Effector memory CD8-positive, alpha-beta T cell (primary cell): ENCODE measurements at regions not wholly inside any gene's neighbourhood (a gene's known extent, or its start where the extent isn't known, plus 50 kb on each side); places are given as distances from the start of the nearest gene placed in this dataset.
"Not testable (repeated sequence)": the region's sequence is repeated elsewhere in the genome, so short reads cannot be mapped to it uniquely, and the experiment has no call there.

Experiments
- ATAC-seq: fragments of 150-1000 bp; cut with Tn5 transposase; replicated peaks from 2 replicates; pipeline ENCODE4 v1.10.0; 2021; ENCODE audit warnings: mild to moderate bottlenecking, moderate library complexity
- DNase-seq, 3 experiments: peaks; one replicate each; pipeline ENCODE4 v3.0.0; 2021
- H3K27ac Mint-ChIP-seq, 2 donors: one replicate each; pipeline ENCODE4 v1.8.0; 2022; ENCODE audit warnings: mild to moderate bottlenecking in 2 of 2, mixed read lengths in 2 of 2, moderate library complexity in 2 of 2
- H3K27me3 Mint-ChIP-seq, 2 donors: one replicate each; pipeline ENCODE4 v1.8.0; 2022; ENCODE audit warnings: mixed read lengths in 2 of 2
- H3K36me3 Mint-ChIP-seq: one replicate; pipeline ENCODE4 v1.8.0; 2022; ENCODE audit warnings: mild to moderate bottlenecking, moderate library complexity, mixed read lengths; ENCODE audit not compliant: insufficient read depth
- H3K4me1 Mint-ChIP-seq, 2 donors: one replicate each; pipeline ENCODE4 v1.8.0; 2022; ENCODE audit warnings: low read depth in 2 of 2, mixed read lengths in 2 of 2
- H3K4me3 Mint-ChIP-seq, 2 donors: one replicate each; pipeline ENCODE4 v1.8.0; 2022; ENCODE audit warnings: mild to moderate bottlenecking in 2 of 2, mixed read lengths in 2 of 2, moderate library complexity in 2 of 2
- H3K9me3 Mint-ChIP-seq, 2 donors: one replicate each; pipeline ENCODE4 v1.8.0; 2022; ENCODE audit warnings: mixed read lengths in 2 of 2

- not testable (repeated sequence) for H3K9me3 Mint-ChIP-seq, ATAC-seq, H3K27ac Mint-ChIP-seq, H3K27me3 Mint-ChIP-seq, H3K4me3 Mint-ChIP-seq, DNase-seq, H3K4me1 Mint-ChIP-seq, H3K36me3 Mint-ChIP-seq
Measured at GRCh38 chr21:10416691-10417447, 104.5 kb upstream of the TPTE start.

DNA sequence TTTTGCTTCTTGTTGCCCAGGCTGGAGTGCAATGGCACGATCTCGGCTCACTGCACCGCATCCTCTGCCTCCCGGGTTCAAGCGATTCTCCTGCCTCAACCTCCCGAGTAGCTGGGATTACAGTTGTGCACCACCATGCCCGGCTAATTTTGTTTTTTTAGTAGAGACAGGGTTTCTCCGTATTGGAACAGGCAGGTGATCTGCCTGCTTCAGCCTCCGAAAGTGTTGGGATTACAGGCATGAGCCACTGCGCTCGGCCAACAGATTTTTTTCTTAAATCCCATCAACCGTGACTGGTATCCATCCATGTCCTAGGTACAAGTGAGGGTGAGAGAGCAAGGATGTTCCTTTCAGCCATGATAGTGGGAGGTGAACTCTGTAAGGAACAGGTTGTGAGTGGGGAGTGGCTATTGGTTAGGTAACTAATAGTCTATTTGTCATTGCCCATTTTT is 103.8 kb upstream of the TPTE start:
- H3K9me3 Mint-ChIP-seq, DNase-seq, H3K27ac Mint-ChIP-seq, ATAC-seq, H3K27me3 Mint-ChIP-seq, H3K36me3 Mint-ChIP-seq, H3K4me1 Mint-ChIP-seq, H3K4me3 Mint-ChIP-seq: not testable (repeated sequence)

GRCh38 chr21:10418250-10419048 is 102.9 kb upstream of the TPTE start:
- not testable (repeated sequence) for H3K4me3 Mint-ChIP-seq, H3K4me1 Mint-ChIP-seq, H3K36me3 Mint-ChIP-seq, DNase-seq, H3K27me3 Mint-ChIP-seq, H3K27ac Mint-ChIP-seq, H3K9me3 Mint-ChIP-seq, ATAC-seq

DNA sequence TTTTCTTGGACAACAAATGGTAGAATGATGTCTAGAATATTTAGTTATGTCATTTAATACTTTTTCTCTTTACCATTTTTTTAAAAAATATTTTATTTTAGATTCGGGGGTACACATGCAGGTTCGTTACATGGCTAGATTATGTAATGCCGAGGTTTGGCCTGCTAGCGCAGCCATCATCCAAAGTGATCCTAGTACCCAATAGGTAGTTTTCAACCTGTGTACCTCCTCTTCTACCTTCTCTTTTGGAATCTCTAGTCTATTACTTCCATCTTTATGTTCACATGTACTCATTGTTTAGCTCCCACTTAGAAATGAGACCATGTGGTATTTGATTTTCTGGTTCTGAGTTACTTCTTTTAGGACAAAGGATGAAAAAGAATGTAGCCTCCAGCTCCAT is 100.2 kb upstream of the TPTE start:
- not testable (repeated sequence) for H3K4me1 Mint-ChIP-seq, H3K4me3 Mint-ChIP-seq, H3K36me3 Mint-ChIP-seq, ATAC-seq, H3K27ac Mint-ChIP-seq, H3K27me3 Mint-ChIP-seq, DNase-seq, H3K9me3 Mint-ChIP-seq

- not testable (repeated sequence) for H3K36me3 Mint-ChIP-seq, H3K4me1 Mint-ChIP-seq, H3K27me3 Mint-ChIP-seq, H3K27ac Mint-ChIP-seq, DNase-seq, H3K9me3 Mint-ChIP-seq, H3K4me3 Mint-ChIP-seq, ATAC-seq
Measured at GRCh38 chr21:10421601-10422000, 99.8 kb upstream of the TPTE start.

DNA sequence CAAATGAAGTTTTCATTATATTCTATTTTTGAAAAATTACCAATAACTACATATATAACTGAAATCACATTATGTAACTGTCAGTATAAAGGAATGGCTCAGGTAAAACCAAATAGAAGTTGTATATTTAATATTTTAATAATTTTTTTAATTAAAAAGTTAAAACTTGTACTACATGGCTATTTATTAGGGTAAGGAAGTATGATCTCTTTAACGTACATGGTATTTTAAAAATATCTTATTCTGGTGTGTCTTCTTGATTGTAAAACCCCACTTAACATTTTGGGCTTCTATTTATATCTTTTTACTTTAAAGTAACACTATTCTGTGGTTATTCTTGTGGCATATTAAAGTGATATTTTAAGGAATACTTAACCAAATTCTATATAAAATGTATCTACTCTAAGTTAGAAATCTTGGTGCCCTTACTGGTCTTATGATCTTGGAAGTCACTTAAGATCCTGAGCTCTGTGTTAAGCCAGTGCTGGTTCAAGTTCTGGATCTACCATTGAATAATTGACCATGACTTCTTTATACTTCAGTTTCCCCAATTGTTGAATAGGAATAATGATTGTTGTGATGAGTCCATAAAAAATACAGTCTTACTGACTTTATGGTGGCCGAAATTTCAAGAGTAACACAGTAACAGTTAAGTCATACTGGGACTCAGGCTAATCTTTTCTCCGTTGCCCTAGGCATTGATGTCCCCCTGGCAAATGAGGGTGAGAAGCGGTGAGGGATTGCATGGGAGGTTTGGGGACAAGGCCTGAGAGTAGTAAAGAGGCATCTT is 97.1 kb upstream of the TPTE start:
- not testable (repeated sequence) for ATAC-seq, H3K36me3 Mint-ChIP-seq, H3K9me3 Mint-ChIP-seq, H3K4me1 Mint-ChIP-seq, DNase-seq, H3K27me3 Mint-ChIP-seq, H3K27ac Mint-ChIP-seq, H3K4me3 Mint-ChIP-seq

DNA sequence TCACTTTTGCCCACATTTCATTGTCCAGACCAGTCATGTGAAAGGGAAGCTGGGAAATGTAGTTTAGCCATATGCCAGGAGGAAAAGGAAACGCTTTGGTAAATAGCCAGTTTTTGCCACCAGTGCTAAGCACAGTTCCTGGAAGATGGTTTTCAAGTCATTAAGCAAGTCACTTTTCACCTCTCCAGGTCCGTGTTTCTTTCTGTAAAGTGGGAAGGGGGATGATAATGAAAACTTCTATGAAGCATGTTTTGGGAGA is 96.6 kb upstream of the TPTE start:
- H3K4me1 Mint-ChIP-seq, H3K36me3 Mint-ChIP-seq, ATAC-seq, H3K9me3 Mint-ChIP-seq, H3K27ac Mint-ChIP-seq, H3K4me3 Mint-ChIP-seq, H3K27me3 Mint-ChIP-seq, DNase-seq: not testable (repeated sequence)

DNA sequence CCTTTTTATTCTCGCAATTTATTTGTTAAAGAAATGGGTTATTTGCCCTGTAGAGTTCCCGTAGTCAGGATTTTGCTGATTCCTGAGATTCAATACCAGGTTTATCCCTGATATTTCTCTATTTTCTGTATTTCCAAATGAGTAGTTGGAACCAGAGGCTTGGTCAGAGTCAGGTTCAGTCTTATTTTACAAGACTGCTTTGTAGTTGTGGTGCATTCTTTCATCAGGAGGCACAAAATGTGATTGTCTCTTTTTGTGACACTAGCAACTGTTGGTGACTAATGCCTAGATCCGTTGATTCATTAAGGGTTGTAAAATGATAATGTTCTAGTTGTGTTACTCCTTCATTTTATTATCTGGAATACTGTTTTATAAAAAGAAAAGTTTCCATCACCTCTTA is 95.5 kb upstream of the TPTE start:
- H3K9me3 Mint-ChIP-seq, result no peaks in the 10 kb centered on the region
- H3K4me3 Mint-ChIP-seq, result no peak overlapping the region
- no peaks in the 10 kb centered on the region for H3K27me3 Mint-ChIP-seq
- H3K4me1 Mint-ChIP-seq, result no peaks in the 10 kb centered on the region
- no peaks in the 10 kb centered on the region for H3K36me3 Mint-ChIP-seq
- no peak for DNase-seq
- H3K27ac Mint-ChIP-seq, result no peak overlapping the region
- no peak for ATAC-seq

DNA sequence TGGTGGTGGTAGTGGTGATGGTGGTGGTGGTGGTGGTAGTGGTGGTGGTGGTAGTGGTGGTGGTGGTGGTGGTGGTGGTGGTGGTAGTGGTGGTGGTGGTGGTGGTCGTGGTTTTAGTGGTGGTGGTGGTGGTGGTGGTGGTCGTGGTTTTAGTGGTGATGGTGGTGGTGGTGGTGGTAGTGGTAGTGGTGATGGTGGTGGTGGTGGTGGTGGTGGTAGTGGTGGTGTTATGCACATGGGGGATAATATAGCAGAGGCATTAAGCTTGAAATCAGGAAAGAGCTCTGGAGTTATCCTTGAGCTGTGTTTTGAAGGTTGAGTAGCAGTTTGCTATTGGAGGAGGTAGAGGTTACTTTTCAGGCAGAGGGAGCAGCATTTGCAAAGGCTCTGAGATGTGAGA is 94.6 kb upstream of the TPTE start:
- H3K27me3 Mint-ChIP-seq, H3K4me3 Mint-ChIP-seq, DNase-seq, ATAC-seq, H3K4me1 Mint-ChIP-seq, H3K9me3 Mint-ChIP-seq, H3K36me3 Mint-ChIP-seq, H3K27ac Mint-ChIP-seq: not testable (repeated sequence)

DNA sequence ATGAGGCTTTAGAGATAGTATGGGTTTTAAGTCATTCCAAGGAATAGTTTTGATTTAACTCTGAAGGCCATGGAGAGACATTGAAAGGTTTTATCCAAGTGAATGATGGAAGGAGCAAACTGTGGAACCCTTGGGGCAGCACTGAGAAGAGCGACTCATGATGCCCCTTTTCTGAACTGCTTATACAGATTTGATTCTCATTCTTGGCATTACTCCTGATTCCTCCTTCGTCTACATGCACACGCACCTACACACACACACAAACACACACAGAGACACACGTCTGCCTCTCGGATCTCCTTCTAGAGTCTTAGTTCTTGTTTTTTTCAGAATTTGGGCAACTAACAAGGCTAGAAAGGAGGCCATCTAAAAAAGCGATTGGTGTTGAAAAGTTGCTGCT is 94.1 kb upstream of the TPTE start:
- not testable (repeated sequence) for H3K4me1 Mint-ChIP-seq, ATAC-seq, H3K36me3 Mint-ChIP-seq, DNase-seq, H3K27ac Mint-ChIP-seq, H3K9me3 Mint-ChIP-seq, H3K4me3 Mint-ChIP-seq, H3K27me3 Mint-ChIP-seq

- not testable (repeated sequence) for H3K27ac Mint-ChIP-seq, DNase-seq, ATAC-seq, H3K4me3 Mint-ChIP-seq, H3K36me3 Mint-ChIP-seq, H3K9me3 Mint-ChIP-seq, H3K27me3 Mint-ChIP-seq, H3K4me1 Mint-ChIP-seq
Measured at GRCh38 chr21:10428981-10429534, 92.3 kb upstream of the TPTE start.

- Mint-ChIP-seq H3K36me3 (no peaks in the 10 kb centered on the region), H3K27ac (no peak overlapping the region), H3K4me1 (no peaks in the 10 kb centered on the region), H3K27me3 (no peaks in the 10 kb centered on the region), H3K9me3 (peaks cover 0 to 3% of the 10 kb centered on the region in 2 donors), H3K4me3 (no peak overlapping the region)
- ATAC-seq (no peak), DNase-seq (no peak)
Measured at GRCh38 chr21:10430005-10430404, 91.4 kb upstream of the TPTE start.

DNA sequence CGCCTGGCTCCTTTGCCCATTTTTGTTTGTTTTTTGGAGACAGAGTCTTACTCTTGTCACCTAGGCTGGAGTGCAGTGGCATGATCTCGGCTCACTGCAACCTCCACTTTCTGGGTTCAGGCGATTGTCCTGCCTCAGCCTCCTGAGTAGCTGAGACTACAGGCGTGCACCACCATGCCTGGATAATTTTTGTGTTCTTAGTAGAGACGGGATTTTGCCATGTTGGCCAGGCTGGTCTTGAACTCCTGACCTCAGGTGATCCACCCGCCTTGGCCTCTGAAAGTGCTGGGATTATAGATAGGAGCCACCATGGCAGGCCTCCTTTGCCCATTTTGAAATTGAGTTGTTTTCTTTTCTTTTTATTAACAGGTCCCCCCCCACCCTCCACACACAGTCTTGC is 89.4 kb upstream of the TPTE start:
- not testable (repeated sequence) for DNase-seq, H3K9me3 Mint-ChIP-seq, H3K36me3 Mint-ChIP-seq, H3K4me1 Mint-ChIP-seq, H3K27ac Mint-ChIP-seq, H3K27me3 Mint-ChIP-seq, H3K4me3 Mint-ChIP-seq, ATAC-seq
